GM12878 (cell line): ENCODE measurements at regions not wholly inside any gene's neighbourhood (a gene's known extent, or its start where the extent isn't known, plus 50 kb on each side); places are given as distances from the start of the nearest gene placed in this dataset.

Experiments
- CREB1 ChIP-seq: IDR thresholded peaks from 2 replicates; pipeline ENCODE4 v1.6.1; 2012; ENCODE audit warnings: low read depth, mild to moderate bottlenecking, inconsistent platforms
- RAD21 ChIP-seq: IDR thresholded peaks from 2 replicates; pipeline ENCODE4 v1.6.1; 2011; ENCODE audit warnings: mild to moderate bottlenecking, low read depth, low read length, moderate library complexity; ENCODE audit not compliant: insufficient read depth
- SIN3A ChIP-seq: IDR thresholded peaks from 2 replicates; pipeline ENCODE4 v1.6.1; 2012; ENCODE audit warnings: low read depth, low read length, improper control_type of control experiment
- SUZ12 ChIP-seq: fragments of 200-600 bp; sonication (generic); IDR thresholded peaks from one replicate; pipeline ENCODE4 v1.6.1; 2018; ENCODE audit warnings: antibody characterized with exemption, mild to moderate bottlenecking; ENCODE audit not compliant: unreplicated experiment
- TF ChIP-seq, protein P1 (sequence below): IDR thresholded peaks from 2 replicates; pipeline ENCODE4 v1.6.1; 2012; ENCODE audit warnings: mild to moderate bottlenecking, low read depth, low read length
- TF ChIP-seq, protein P2 (sequence below), 3 experiments: IDR thresholded peaks in 2 of 3; conservative IDR thresholded peaks in 1 of 3; 2 replicates each; pipeline ENCODE4 v1.5.1; 2011; ENCODE audit warnings: low read depth in 3 of 3, low read length in 3 of 3, mild to moderate bottlenecking in 3 of 3, control low read depth in 2 of 3, moderate library complexity in 2 of 3, inconsistent platforms in 1 of 3, mixed read lengths in 1 of 3; ENCODE audit not compliant: control insufficient read depth in 2 of 3, insufficient read depth in 1 of 3; ENCODE audit errors: extremely low read depth in 1 of 3

DNA sequence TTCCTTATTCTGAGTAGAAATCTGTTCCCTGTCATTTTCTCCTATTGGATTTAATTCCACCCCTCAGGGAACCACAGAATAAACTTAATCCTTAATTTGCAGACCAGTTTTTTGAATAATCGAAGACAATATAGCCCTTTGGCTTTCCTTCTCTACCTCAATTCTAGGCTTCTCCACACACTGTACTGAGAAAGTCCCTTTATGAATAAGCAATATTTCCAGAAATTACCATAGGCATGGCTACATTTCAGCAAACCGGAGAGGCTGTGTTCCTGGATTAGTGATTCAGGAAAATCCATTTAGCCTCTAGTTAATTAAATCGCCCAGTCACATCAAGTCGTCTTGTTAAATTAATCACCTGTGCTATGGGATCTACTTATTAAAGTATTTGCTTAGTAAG, 125.1 kb downstream of the ANAPC4 start:
- TF ChIP-seq CREB1: no peak
- TF ChIP-seq, protein P1, sequence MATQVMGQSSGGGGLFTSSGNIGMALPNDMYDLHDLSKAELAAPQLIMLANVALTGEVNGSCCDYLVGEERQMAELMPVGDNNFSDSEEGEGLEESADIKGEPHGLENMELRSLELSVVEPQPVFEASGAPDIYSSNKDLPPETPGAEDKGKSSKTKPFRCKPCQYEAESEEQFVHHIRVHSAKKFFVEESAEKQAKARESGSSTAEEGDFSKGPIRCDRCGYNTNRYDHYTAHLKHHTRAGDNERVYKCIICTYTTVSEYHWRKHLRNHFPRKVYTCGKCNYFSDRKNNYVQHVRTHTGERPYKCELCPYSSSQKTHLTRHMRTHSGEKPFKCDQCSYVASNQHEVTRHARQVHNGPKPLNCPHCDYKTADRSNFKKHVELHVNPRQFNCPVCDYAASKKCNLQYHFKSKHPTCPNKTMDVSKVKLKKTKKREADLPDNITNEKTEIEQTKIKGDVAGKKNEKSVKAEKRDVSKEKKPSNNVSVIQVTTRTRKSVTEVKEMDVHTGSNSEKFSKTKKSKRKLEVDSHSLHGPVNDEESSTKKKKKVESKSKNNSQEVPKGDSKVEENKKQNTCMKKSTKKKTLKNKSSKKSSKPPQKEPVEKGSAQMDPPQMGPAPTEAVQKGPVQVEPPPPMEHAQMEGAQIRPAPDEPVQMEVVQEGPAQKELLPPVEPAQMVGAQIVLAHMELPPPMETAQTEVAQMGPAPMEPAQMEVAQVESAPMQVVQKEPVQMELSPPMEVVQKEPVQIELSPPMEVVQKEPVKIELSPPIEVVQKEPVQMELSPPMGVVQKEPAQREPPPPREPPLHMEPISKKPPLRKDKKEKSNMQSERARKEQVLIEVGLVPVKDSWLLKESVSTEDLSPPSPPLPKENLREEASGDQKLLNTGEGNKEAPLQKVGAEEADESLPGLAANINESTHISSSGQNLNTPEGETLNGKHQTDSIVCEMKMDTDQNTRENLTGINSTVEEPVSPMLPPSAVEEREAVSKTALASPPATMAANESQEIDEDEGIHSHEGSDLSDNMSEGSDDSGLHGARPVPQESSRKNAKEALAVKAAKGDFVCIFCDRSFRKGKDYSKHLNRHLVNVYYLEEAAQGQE: no peak
- TF ChIP-seq, protein P2, sequence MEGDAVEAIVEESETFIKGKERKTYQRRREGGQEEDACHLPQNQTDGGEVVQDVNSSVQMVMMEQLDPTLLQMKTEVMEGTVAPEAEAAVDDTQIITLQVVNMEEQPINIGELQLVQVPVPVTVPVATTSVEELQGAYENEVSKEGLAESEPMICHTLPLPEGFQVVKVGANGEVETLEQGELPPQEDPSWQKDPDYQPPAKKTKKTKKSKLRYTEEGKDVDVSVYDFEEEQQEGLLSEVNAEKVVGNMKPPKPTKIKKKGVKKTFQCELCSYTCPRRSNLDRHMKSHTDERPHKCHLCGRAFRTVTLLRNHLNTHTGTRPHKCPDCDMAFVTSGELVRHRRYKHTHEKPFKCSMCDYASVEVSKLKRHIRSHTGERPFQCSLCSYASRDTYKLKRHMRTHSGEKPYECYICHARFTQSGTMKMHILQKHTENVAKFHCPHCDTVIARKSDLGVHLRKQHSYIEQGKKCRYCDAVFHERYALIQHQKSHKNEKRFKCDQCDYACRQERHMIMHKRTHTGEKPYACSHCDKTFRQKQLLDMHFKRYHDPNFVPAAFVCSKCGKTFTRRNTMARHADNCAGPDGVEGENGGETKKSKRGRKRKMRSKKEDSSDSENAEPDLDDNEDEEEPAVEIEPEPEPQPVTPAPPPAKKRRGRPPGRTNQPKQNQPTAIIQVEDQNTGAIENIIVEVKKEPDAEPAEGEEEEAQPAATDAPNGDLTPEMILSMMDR (IDR thresholded peaks at IDR 0.05 in 2 of 3, conservative IDR thresholded peaks at IDR 0.05 in 1 of 3; ENCODE audit: control insufficient read depth in 2 of 3, extremely low read depth in 1 of 3, insufficient read depth in 1 of 3, low read depth in 3 of 3, low read length in 3 of 3): no peak
- TF ChIP-seq SUZ12: no peak
- no peak for TF ChIP-seq SIN3A
- TF ChIP-seq RAD21: no peak
